GM12878 (cell line): ENCODE measurements at regions not wholly inside any gene's neighbourhood (a gene's known extent, or its start where the extent isn't known, plus 50 kb on each side); places are given as distances from the start of the nearest gene placed in this dataset.

Experiments used
- ATAC-seq: fragments of 200-7000 bp; cut with Tn5 transposase; 3 replicates; pipeline ENCODE4 v1.9.1; 2020; ENCODE audit warnings: mild to moderate bottlenecking, moderate library complexity
- BruUV-seq: library from RNA; stranded (reverse); fragments of 400-500 nt; replicated peaks from 2 replicates; lab custom pipeline; 2021; lab: Mats Ljungman, UMichigan
- CTCF ChIA-PET: fragments of 300-600 bp; sonication (Branson Sonifier 250); formaldehyde crosslinking; extraction: SDS; loops from one replicate; lab custom pipeline; 2021; ENCODE audit warnings: inconsistent platforms; lab: Yijun Ruan, JAX
- POLR2A ChIA-PET: fragments of 350-600 bp; formaldehyde crosslinking; extraction: SDS; loops from one replicate; lab custom pipeline; 2021; ENCODE audit warnings: inconsistent platforms; lab: Charles Lee
- RAD21 ChIA-PET: fragments of 300-600 bp; sonication (Branson Sonifier 250); formaldehyde crosslinking; loops from one replicate; lab custom pipeline; 2023; ENCODE audit warnings: antibody characterized with exemption; ENCODE audit not compliant: unreplicated experiment; lab: Charles Lee
- SMC1A ChIA-PET: fragments of 300-600 bp; sonication (Branson Sonifier 250); formaldehyde crosslinking; loops from one replicate; lab custom pipeline; 2023; ENCODE audit not compliant: unreplicated experiment, uncharacterized antibody; lab: Charles Lee
- DNase-seq: peaks from one replicate; pipeline ENCODE4 v3.0.0-alpha.2; 2011; ENCODE audit warnings: low read depth, low spot score
- FAIRE-seq: peaks from 3 replicates; lab custom pipeline; 2011; peaks lifted over from hg19 to GRCh38; lab: Jason Lieb, UNC
- H2AFZ ChIP-seq: 2 replicates; pipeline ENCODE4 v1.6.0; 2011; ENCODE audit warnings: low read depth, low read length, control low read depth; ENCODE audit not compliant: control insufficient read depth
- H3K27ac ChIP-seq: 2 replicates; pipeline ENCODE4 v1.5.1; 2011; ENCODE audit warnings: control low read depth; ENCODE audit not compliant: control insufficient read depth, insufficient read depth
- H3K27me3 ChIP-seq, 2 experiments: replicated peaks in 1 of 2; 2 replicates each; pipeline versions ENCODE4 v1.6.0 to v1.6.1; 2011; ENCODE audit warnings: low read length in 1 of 2; ENCODE audit not compliant: control insufficient read depth in 2 of 2, insufficient read depth in 2 of 2
- H3K36me3 ChIP-seq, 2 experiments: 2 replicates each; pipeline ENCODE4 v1.5.1; 2011; ENCODE audit warnings: low read length in 1 of 2; ENCODE audit not compliant: control insufficient read depth in 2 of 2, insufficient read depth in 2 of 2
- H3K4me1 ChIP-seq: 2 replicates; pipeline ENCODE4 v1.6.1; 2011; ENCODE audit warnings: mild to moderate bottlenecking, low read length, moderate library complexity, mixed read lengths; ENCODE audit not compliant: control insufficient read depth, insufficient read depth
- H3K4me2 ChIP-seq: 2 replicates; pipeline ENCODE4 v1.6.0; 2011; ENCODE audit warnings: control low read depth; ENCODE audit not compliant: control insufficient read depth, insufficient read depth
- H3K4me3 ChIP-seq: fragments of 200-600 bp; sonication (generic); 2 replicates; pipeline ENCODE4 v1.5.1; 2016
- H3K79me2 ChIP-seq: 2 replicates; pipeline ENCODE4 v1.6.0; 2011; ENCODE audit warnings: low read length; ENCODE audit not compliant: control insufficient read depth, insufficient read depth
- H3K9ac ChIP-seq: 2 replicates; pipeline ENCODE4 v1.8.0; 2011; ENCODE audit warnings: low read length, control low read depth, mixed read lengths; ENCODE audit not compliant: control insufficient read depth, insufficient read depth
- H3K9me3 ChIP-seq: replicated peaks from 3 replicates; pipeline ENCODE4 v1.5.1; 2011; ENCODE audit warnings: mild to moderate bottlenecking, low read length; ENCODE audit not compliant: control insufficient read depth, insufficient read depth
- H4K20me1 ChIP-seq: 2 replicates; pipeline ENCODE4 v1.6.0; 2011; ENCODE audit not compliant: control insufficient read depth, insufficient read depth
- BCLAF1 ChIP-seq: fragments of 450-650 bp; IDR thresholded peaks from 2 replicates; pipeline ENCODE4 v1.6.1; 2017; ENCODE audit warnings: antibody characterized with exemption, mild to moderate bottlenecking, moderate library complexity
- BRCA1 ChIP-seq: IDR thresholded peaks from 2 replicates; pipeline ENCODE4 v1.6.1; 2011; ENCODE audit warnings: low read depth, low read length, improper control_type of control experiment
- CHD4 ChIP-seq: fragments of 200-600 bp; sonication (generic); IDR thresholded peaks from 2 replicates; pipeline ENCODE4 v1.6.1; 2016; ENCODE audit warnings: mild to moderate bottlenecking
- E4F1 ChIP-seq: fragments of 450-650 bp; IDR thresholded peaks from 2 replicates; pipeline ENCODE4 v1.6.1; 2018; ENCODE audit warnings: borderline replicate concordance, mild to moderate bottlenecking; ENCODE audit not compliant: partially characterized antibody
- EED ChIP-seq: sonication (generic); IDR thresholded peaks from 2 replicates; pipeline ENCODE4 v1.6.1; 2016; ENCODE audit warnings: antibody characterized with exemption, low read depth
- ETV6 ChIP-seq, 2 experiments: fragments of 450-650 bp in 1 of 2; IDR thresholded peaks in 1 of 2; conservative IDR thresholded peaks in 1 of 2; 2 replicates each; pipeline ENCODE4 v1.6.1; 2014; ENCODE audit warnings: antibody characterized with exemption in 1 of 2, borderline replicate concordance in 1 of 2, low read depth in 1 of 2, mild to moderate bottlenecking in 1 of 2, moderate library complexity in 1 of 2
- HDAC6 ChIP-seq: fragments of 200-600 bp; sonication (generic); IDR thresholded peaks from one replicate; pipeline ENCODE4 v1.8.0; 2017; ENCODE audit warnings: antibody characterized with exemption; ENCODE audit not compliant: unreplicated experiment
- HDGF ChIP-seq: fragments of 450-650 bp; IDR thresholded peaks from 2 replicates; pipeline ENCODE4 v1.6.1; 2016; ENCODE audit warnings: antibody characterized with exemption
- JUNB ChIP-seq: IDR thresholded peaks from 2 replicates; pipeline ENCODE4 v1.6.1; 2016; ENCODE audit warnings: antibody characterized with exemption, mild to moderate bottlenecking
- NR2C1 ChIP-seq: fragments of 450-650 bp; IDR thresholded peaks from 2 replicates; pipeline ENCODE4 v1.6.1; 2017; ENCODE audit warnings: antibody characterized with exemption, mild to moderate bottlenecking, moderate library complexity
- NR2F1 ChIP-seq: fragments of 450-650 bp; conservative IDR thresholded peaks from 2 replicates; pipeline ENCODE4 v1.6.1; 2017; ENCODE audit warnings: mild to moderate bottlenecking
- WGBS: methylation state at CpG from one replicate; pipeline ENCODE4 v1.1.6; 2016; ENCODE audit warnings: low lambda C conversion rate; ENCODE audit not compliant: insufficient replicate concordance, insufficient coverage; ENCODE audit errors: missing lambda C conversion rate; 5-methylcytosine and 5-hydroxymethylcytosine counted together
- in situ Hi-C: fragments of 300-500 bp; cut with MboI; formaldehyde crosslinking; loops from 9 replicates; pipeline ENCODE4 v1.14.3; 2018; ENCODE audit warnings: mixed read lengths
- intact Hi-C: fragments of 100-400 bp; cut with micrococcal nuclease; formaldehyde crosslinking; loops from one replicate; pipeline ENCODE4 v1.14.2; 2022; ENCODE audit not compliant: unreplicated experiment
- TF ChIP-seq, protein P1 (sequence below): IDR thresholded peaks from 2 replicates; pipeline ENCODE4 v1.6.1; 2012; ENCODE audit warnings: low read depth, low read length, improper control_type of control experiment
- TF ChIP-seq, protein P2 (sequence below): fragments of 450-650 bp; IDR thresholded peaks from 2 replicates; pipeline ENCODE4 v1.6.1; 2017; ENCODE audit warnings: mild to moderate bottlenecking, moderate library complexity

DNA sequence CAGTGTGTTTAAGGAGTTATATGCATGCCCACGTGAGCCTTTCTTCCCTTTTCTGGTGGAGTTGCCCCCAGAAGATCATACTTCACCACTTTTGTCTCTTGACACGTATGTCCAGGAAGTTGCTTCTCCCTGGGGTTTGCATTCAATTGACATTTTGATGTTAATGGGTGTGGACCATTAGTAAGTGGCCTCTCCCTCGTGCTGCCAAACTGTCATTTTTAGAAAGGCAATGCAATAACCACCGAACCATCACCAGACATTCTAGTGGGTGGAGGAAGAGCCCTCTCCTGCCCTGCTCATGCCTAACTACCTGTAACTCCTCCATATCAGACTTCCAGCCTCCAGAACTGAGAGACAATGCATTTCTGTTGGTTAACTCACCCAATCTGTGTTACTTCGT is 290.8 kb downstream of the ATPSCKMT start (continued):
- TF ChIP-seq BCLAF1 = no peak
- TF ChIP-seq, all 136 proteins: peak for 0

GRCh38 chr5:9957214-9957613 is 292.5 kb downstream of the ATPSCKMT start:
- Histone ChIP-seq H3K79me2 (no peaks in the 10 kb centered on the region), H3K9me3 (no peaks in the 10 kb centered on the region), H3K36me3 (no peaks in the 10 kb centered on the region), H3K9ac (no peak overlapping the region), H2AFZ (no peak overlapping the region), H3K4me2 (no peak overlapping the region), H3K4me1 (no peaks in the 10 kb centered on the region), H3K4me3 (no peak overlapping the region), H4K20me1 (no peaks in the 10 kb centered on the region), H3K27me3 (no peaks in the 10 kb centered on the region), H3K27ac (no peak overlapping the region)
- FAIRE-seq (no peak), ATAC-seq (no peak), DNase-seq (no peak)
- POLR2A ChIA-PET = no interaction called here
- SMC1A ChIA-PET = interaction anchor here (1.3 to 1.4 kb wide), 2 partner anchors 9 to 10 kb away, joined by 3 read pairs; no protein-coding TSS in a partner anchor
- CTCF ChIA-PET = no interaction called here
- intact Hi-C loops = no loop called here
- no TSS peak for BruUV-seq
- in situ Hi-C loops = no loop called here
- WGBS = 47% methylated on average over 1 of the region's 1 CpG
- RAD21 ChIA-PET = no interaction called here
- TF ChIP-seq E4F1 (no peak), JUNB (no peak), CHD4 (no peak), BRCA1 (no peak), NR2C1 (no peak), ETV6 (conservative IDR thresholded peaks at IDR 0.05 in 1 of 2, IDR thresholded peaks at IDR 0.05 in 1 of 2; ENCODE audit: borderline replicate concordance in 1 of 2, low read depth in 1 of 2) (no peak), NR2F1 (no peak), HDGF (no peak), EED (no peak), HDAC6 (no peak)
- TF ChIP-seq, protein P1, sequence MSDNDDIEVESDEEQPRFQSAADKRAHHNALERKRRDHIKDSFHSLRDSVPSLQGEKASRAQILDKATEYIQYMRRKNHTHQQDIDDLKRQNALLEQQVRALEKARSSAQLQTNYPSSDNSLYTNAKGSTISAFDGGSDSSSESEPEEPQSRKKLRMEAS = no peak
- TF ChIP-seq, protein P2, sequence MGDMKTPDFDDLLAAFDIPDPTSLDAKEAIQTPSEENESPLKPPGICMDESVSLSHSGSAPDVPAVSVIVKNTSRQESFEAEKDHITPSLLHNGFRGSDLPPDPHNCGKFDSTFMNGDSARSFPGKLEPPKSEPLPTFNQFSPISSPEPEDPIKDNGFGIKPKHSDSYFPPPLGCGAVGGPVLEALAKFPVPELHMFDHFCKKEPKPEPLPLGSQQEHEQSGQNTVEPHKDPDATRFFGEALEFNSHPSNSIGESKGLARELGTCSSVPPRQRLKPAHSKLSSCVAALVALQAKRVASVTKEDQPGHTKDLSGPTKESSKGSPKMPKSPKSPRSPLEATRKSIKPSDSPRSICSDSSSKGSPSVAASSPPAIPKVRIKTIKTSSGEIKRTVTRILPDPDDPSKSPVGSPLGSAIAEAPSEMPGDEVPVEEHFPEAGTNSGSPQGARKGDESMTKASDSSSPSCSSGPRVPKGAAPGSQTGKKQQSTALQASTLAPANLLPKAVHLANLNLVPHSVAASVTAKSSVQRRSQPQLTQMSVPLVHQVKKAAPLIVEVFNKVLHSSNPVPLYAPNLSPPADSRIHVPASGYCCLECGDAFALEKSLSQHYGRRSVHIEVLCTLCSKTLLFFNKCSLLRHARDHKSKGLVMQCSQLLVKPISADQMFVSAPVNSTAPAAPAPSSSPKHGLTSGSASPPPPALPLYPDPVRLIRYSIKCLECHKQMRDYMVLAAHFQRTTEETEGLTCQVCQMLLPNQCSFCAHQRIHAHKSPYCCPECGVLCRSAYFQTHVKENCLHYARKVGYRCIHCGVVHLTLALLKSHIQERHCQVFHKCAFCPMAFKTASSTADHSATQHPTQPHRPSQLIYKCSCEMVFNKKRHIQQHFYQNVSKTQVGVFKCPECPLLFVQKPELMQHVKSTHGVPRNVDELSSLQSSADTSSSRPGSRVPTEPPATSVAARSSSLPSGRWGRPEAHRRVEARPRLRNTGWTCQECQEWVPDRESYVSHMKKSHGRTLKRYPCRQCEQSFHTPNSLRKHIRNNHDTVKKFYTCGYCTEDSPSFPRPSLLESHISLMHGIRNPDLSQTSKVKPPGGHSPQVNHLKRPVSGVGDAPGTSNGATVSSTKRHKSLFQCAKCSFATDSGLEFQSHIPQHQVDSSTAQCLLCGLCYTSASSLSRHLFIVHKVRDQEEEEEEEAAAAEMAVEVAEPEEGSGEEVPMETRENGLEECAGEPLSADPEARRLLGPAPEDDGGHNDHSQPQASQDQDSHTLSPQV = no peak
